NCI-H345 (cell line): ENCODE measurements at regions not wholly inside any gene's neighbourhood (a gene's known extent, or its start where the extent isn't known, plus 50 kb on each side); places are given as distances from the start of the nearest gene placed in this dataset.
A peak's percentile ranks its signal among the peaks of the same experiment; 100 is the strongest.
"Not testable (repeated sequence)": the region's sequence is repeated elsewhere in the genome, so short reads cannot be mapped to it uniquely, and the experiment has no call there.

Experiments
- DNase-seq: peaks from one replicate; lab custom pipeline; 2025; lab: John Stamatoyannopoulos, UW

DNA sequence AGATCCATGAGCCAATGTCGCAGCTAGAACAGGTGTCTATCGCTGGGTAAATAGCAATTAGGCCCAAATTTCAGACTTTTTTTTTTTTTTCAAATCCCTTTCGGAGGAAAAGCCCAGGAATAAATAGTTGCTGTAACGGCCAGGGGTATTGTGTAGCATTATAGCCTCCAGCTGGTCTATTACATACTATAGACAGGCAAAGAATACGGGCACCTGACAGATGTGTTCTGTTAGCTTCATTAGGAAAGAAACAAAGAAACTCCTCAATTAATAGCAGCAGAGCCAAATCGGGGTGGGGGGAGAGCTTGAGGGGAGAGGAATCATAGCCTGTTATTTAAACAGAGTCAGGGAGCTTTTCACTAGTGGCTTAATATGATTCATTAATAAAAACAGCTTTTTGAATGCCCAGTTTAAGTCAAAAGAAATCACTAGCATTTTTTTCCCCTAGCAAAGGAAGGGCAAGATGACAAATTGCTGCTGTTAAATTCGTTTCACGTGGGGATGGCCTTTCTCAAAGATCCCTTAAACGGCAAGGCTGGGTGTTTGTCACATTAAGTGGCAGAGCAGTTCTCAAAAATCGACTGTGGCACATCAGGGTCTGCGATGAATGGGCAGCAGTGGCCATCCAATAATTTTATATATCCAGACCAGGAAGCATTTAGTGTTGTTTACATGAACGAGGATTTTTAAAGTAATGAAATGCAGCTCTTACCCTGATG is 139.4 kb downstream of the ID4 start:
- peak; percentile 26 for DNase-seq

DNA sequence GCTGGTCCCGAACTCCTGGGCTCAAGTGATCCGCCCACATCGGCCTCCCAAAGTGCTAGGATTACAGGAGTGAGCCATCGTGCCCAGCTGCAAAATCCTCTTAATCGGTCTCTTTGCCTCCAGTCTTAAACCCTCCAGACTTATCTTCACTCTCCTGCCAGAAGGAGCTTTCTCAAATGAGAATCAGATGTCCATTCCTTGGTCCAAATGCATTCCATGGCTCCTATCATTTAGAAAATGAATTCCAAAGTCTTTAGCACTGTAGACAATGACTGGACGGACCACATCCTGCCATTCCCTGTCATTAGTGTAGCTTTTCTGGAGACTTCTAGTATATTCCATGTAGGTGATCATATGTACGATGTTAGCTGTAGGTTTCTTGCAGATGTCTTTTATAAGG is 141.9 kb downstream of the ID4 start:
- DNase-seq = no peak

DNA sequence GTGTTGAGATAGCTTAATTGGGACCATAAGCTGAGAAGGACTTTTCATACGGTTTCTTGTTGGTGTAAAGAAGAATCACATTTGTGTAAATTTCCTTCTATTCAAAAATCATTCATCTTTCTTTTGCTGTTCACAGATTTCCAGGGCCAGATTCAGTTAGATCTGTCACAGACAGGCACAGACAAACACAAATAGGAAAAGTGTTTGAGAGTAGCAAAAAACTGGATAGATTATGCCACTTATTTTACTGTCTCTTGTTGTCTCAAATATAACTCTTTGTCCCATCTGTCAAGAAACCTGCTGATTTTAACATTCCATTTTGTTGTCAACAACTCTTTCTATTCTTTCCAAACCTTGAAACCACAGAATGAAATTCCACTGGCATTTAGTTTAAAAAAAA is 142.8 kb downstream of the ID4 start:
- DNase-seq = no peak

DNA sequence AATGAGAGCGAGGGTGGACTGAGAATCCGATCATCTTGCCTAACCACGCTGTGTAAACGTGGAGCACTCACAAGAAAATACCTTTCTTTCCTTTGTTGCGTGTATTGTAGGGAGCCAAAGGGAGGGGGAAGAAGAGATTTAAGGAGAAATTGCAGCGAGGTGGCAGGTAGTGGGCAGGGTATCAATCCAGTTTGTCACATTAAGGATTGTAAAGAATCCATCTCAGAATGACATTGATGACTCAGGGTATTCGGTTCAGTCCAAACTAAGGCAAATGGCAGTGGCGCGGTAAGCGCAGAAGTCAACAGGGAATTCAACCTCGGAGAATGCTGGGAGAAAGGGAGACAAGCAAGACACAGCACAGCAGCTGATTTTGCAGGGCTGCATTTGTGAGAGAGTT is 146.2 kb downstream of the ID4 start:
- DNase-seq = no peak

DNA sequence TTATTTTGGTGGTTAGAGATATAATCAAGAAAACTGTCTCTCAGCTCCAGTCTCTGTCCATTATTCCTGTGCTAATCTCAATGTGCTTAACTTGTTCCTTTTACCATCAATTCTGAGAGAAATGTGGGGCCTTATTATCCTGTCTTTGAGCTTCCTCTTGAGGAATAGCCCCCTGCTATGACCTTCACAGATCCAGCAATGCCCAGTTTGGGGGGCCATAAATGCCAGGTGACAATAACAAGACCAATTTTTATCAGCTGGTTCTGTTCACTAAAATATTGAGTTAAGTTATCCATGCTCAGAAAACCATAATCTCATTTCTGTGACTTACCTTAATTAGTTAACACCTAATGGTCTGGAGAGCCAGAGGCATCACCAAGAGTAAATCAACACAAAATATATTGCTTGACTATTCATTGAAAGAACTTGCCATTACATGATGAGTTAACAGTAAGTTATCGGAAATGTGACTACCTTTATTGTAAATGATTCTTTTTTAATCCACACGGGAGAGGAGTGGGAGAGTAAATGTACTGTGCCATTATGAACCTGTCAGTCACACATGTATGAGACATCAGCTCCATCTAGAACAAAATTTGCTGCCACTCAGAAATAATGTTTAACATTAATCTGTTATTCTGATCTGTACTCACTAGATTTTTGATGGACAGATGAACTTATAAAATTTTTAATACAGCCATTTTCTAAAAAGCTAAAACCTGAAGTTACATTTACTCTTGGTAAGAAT is 149.7 kb downstream of the ID4 start:
- no peak for DNase-seq

DNA sequence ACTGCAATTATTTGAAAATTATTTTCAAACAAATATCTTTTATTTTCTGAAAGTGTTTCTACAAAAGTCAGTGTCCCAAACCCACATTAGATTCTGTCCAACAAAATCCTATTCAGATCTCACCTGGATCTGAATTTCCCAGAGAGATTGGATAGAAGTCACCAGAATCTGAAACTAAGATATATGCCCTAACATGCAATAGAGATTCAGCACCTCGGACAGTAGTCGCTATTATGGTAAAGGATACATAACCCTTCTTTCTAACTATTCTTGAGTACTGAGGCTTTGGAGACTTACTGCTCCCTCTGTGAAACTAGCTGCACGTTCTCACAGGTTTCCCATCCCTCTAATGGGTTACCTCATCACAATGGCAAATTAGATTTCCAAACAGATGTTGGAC is 151.4 kb downstream of the ID4 start:
- DNase-seq = no peak

DNA sequence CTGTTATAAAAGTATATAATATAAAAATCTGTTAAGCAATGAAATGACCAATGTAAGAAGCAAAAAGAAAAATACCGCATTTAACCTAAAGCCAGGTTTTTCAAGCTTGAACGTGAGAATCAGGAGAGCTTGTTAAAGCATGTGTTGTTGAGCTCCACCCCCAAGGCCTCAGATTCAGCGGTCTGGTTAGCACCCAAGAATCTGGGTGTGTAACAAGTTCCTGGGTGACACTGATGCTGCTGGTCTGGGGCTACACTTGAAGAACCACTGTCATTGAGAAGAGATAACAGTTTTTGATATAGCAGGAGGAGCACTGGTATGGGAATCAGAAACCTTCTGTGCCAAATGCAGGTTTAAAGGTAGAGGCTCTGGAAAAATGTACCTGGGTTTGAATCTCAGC is 154.0 kb downstream of the ID4 start:
- no peak for DNase-seq

DNA sequence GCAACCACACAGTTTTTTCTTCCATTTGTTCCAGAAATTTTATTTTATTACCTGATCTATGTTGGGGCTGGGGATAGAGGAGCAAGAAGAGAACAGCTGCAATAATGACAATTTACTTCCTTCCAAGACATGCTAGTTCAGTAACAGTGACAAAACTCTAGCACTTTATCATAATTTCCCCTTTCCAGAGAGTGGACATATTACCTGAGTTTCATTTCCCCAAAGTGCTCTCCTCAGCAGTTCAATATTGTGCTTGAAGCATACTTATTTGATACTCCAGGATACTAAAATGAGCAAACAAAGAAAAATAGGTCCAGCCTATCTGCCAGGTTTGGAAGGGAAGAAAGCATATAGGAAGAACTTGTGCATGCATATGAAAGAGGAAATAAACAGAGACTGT is 157.7 kb downstream of the ID4 start:
- peak; percentile 6 for DNase-seq

DNA sequence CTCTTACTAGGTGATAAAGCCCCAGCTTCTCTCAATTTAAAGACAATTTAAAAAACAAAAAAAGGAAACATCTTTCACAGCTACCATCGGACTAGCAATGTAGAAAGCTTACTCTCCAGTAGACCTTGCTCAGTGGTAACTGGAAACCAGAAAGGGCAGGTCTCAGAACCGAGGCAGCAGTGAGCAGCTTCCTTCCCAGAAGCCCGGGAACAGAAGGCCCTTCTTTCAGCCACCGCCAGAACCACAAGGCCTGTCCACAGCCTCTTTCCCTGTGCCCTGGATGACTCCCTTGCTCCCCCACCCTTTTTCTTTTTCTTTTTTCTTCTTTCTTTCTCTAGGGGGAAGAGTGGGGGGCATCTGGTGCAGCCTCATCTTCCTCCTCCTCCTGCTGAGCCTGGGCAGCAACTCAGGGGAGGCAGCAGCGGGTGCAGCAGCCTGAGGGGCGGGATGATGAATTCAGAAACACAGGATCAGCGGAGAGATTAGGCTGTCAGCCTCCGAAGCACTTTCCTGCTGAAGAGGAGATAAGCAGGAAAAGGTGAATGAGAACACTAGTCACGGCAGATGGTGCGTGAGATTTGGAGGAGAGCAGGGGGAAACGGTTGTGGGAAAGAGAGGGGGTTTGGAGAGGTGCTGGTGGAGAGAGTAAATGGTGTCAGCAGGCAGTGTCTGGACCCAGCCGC is 158.5 kb downstream of the ID4 start:
- peak; percentile 71 for DNase-seq

DNA sequence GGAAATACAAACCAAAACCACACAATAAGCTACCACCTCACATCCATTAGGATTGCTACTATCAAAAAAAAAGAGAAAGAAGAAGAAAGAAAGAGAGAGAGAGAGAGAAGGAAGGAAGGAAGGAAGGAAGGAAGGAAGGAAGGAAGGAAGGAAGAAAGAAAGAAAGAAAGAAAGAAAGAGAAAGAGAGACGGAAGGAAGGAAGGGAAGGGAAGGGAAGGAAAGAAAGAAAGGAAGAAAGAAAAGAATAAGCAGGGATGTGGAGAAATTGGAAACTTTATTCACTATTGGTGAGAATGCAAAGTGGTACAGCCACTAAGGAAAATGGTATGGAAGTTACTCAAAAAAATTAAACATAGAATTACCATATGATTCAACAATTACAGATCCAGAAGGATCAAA is 159.9 kb downstream of the ID4 start:
- no peak for DNase-seq

DNA sequence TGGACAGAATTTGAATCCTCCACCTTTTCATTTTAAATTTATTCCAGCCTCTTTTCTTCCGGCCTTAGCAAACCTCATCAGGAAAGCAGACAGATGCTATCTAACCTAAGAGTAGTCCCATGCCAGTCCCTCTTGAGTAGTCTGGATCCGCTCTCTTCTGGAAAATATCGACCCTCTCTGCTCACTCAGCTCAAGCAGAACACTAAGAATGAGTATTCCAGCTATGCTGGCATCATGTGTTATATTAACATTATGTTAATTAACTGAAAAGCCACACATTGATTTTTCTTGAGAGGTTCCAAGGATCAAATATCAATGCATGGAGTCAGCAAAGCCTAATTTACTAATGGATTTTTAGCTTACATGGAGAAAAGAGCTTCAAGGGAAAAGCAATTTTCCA is 161.4 kb downstream of the ID4 start:
- no peak for DNase-seq

DNA sequence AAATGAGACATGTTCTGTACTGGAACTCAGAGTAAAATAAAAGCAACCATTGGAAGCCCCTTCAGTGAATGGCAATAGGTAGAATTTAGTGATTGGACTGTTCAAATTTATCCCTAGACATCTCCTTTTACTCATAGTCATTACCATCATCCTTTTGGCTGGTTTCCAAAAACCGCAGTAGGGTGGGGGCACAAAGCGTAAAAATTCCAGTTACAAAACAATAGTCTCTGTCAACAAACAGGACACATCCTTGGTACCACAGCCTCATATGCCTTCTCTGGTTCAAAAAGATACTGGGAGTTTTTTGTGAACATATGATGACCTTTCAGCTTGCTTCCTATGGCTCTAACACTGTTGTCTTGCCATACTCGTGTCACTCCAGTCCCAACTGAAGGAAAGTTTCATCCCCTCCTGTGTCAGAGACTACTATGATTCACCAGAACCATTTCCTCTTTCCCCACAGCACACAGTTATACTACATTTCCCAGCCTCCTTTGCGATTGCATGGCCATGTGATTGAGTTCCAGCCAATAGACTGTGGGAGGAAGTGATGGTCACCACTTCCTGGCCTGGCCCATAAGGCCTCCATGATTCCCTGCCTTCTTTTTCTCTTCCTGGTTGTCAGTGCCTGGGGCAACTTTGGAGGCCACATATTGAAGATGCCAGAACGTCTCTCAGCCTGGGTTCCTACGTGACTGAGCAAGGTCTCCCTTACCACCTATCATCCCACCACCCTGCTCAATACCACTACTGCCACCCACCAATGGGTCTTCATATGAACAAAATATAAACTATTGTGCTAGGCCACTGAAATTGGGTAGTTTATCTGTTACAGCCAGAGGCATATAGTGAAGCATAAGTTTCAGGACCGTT is 162.4 kb downstream of the ID4 start:
- peak; percentile 69 for DNase-seq

DNA sequence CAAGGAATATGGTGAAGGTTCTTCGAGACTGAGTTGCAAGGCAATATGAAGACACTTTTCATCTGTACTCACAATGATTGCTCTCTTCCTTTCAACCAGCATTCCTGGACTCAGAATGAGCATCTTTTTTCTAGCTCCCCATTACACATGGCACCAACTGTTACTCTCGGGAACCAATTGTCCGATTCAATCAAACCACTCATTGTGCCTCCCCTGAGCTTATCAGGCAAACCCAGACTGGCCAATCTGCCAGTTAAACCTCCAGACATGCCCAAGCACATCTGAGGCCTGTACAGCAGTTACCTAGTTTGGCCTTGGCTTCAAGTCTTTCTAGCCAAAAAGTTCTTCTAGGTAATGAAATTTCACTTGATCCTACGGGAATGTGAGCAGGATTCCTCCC is 164.1 kb downstream of the ID4 start:
- peak; percentile 65 for DNase-seq

DNA sequence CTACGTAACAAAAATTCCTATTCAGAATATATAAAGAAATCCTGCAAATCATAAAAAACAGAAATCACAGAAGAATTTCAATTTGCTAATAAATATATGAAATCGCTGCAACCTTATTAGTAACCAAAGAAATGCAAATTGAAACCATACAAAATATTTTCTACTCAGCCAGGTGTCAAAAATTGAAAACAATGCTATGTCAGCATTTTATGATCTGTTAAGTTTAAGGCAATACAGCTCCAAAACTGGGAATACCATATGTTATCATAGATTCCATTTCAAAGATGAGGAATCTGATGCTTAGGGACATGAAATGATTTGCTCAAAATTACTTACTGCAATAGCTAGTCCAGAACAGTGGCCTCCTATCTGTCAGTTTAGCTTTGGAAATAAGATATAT is 168.9 kb downstream of the ID4 start:
- no peak for DNase-seq

DNA sequence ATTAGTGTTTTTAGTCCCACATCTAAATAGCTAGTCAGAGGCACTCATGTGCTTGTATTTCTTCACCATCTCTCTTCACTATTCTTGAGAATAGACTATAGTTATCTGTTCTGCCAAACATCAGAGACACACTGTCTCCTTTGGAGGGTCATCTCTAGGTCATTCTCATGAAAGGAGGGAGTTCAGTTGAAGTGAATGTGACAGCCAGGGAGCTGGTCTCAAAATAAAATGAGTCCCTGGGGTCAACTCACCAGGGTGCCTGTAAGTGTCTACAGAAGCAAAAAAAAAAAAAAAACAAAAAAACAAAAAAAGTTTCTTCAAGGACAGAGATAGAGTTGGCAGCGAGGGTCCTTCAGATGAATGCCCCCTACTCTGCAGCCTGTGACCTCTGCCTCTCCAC is 171.0 kb downstream of the ID4 start:
- DNase-seq = no peak

DNA sequence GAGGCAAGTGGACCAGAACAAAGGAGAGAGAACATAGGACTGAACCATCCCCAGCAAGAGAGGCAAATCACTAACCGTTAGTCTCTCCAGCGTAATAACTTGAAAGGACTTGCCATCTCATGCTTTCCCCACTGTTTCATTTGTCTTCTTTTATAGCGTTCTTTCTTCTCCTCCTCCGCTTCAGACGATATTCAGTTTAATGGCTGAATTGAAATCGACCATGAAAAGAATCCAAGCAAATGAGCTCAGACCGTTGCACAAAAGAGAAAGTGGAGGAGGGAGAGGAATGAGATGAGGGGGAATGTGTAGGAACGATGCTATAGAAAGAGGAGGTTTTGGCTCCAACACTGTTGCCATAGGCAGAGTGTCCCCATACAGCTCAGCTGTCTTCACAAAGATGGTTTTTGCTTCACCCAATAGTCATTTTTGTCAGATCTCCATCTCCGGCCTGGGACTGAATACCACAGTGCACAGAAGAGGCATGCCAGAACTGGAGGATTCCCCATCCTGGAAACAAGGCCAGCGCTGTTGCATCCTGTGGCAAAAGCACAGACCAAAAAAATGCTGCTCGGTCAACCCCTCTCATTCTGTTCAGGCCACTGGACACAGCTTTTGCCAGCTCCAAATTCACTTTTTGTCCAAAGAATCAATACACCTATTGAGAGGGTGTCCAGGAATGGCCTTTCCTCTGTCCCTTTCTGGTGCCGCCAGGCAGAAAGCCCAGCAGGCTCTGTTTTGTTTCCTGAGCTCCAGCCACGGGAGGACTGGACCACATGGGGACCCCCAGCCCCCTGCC is 176.1 kb downstream of the ID4 start:
- no peak for DNase-seq

DNA sequence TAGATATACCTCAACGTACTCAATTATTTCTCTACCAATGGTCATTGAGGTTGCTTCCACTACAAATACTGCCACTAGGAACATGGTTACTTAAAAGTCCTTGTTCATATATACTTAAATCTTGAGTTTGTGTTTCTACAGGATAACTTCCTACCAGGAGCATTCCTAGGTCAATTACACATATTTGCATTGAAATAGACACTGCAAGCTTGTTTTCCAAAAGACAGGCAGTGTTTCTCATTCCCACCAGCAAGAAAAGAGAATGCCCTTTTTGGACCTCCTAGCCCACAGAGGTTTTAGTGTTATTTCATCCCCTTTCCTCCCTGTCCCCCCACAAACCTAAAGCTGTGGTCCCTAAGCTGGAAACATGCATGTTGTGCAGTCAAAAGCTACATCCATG is 177.3 kb downstream of the ID4 start:
- DNase-seq = no peak

DNA sequence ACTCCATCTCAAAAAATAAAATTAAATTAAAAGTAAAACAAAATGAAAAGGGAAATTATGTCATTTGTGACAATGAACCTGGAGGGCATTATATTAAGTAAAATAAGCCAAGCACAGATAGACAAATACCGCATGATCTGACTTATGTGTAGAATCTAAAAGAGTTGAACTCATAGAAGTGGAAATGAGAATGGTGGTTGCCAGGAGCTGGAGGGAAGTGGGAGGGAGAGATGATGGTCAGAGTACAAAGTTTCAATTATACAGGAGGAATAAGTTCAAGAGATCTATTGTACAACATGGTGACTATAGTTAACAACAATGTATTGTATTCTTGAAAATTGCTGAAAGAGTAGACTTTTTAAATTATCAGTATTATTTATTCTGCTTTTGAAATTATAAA is 183.4 kb downstream of the ID4 start:
- no peak for DNase-seq

DNA sequence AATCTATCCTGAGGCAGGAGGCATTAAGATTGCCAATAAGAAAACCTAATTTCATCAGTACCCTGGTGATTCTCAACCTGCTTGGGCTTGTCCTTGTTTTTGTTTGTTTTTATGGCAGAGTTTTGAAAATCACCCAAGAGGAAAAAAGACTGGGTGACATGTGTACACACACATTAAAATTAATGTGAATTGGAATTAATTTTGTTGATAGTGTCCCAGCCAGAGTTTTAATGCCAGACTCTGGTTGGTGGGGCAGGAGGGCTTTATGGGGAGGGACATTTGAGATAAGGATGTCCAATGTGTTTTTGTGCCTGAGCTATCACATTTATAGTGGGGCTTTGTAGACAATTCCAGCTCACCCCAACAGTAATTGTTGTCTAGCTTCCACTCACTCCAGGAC is 184.6 kb downstream of the ID4 start:
- no peak for DNase-seq

DNA sequence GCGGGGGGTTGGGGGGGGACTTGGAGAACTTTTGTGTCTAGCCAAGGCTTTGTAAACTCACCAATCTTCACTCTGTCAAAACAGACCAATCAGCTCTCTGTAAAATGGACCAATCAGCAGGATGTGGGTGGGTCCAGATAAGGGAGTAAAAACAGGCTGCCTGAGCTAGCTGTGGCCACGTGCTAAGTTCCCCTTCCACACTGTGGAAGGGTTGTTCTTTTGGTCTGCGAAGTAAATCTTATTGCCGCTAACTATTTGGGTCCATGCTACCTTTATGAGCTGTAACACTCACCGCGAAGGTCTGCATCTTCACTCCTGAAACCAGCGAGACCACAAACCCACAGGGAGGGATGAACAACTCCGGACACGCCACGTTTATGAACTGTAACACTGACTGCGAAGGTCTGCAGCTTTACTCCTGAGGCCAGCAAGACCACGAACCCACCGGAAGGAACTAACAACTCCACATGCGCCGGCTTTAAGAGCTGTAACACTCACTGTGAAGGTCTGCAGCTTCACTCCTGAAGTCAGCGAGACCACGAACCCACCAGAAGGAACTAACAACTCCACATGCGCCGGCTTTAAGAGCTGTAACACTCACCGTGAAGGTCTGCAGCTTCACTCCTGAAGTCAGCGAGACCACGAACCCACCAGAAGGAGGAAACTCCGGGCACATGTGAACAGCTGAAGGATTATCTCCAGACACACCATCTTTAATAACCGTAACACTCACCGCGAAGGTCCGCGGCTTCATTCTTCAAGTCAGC is 186.6 kb downstream of the ID4 start:
- not testable (repeated sequence) for DNase-seq

DNA sequence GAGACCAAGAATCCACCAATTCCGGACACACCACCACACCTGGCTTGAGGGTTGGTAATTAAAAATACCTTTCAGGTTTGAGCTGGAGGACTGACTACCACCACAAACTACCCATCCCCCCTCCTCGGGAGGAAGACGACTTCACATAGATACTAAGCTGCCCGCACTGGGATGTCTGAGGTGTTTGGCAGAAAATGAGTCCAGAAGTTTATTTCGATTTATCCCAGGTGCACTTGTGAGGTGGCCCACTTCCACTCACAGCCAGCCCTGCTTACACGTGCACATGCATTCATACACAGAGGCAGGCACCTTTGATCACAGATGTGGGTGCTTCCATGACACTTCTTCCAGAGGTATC is 187.1 kb downstream of the ID4 start:
- no peak for DNase-seq
